ENCODE measurements at regions not wholly inside any gene's neighbourhood (a gene's known extent, or its start where the extent isn't known, plus 50 kb on each side); places are given as distances from the start of the nearest gene placed in this dataset.
A peak's percentile ranks its signal among the peaks of the same experiment; 100 is the strongest.

- DNase-seq (ENCODE audit: low read depth) = no peak
These were observed 424.8 kb upstream of the OR4E1 start for GRCh38 chr14:22098435-22098834.

GRCh38 chr14:22097586-22098292, 424.1 kb upstream of the OR4E1 start:
- no peak for DNase-seq (ENCODE audit: low read depth)

- DNase-seq (ENCODE audit: low read depth) = no peak
These were observed 423.5 kb upstream of the OR4E1 start for GRCh38 chr14:22097072-22097471.

- DNase-seq (ENCODE audit: low read depth) = no peak
These were observed 422.9 kb upstream of the OR4E1 start for GRCh38 chr14:22096514-22096895.

- DNase-seq (ENCODE audit: low read depth) = no peak
These were observed 422.4 kb upstream of the OR4E1 start for GRCh38 chr14:22095860-22096513.

GRCh38 chr14:22089940-22090339, 416.3 kb upstream of the OR4E1 start:
- DNase-seq (ENCODE audit: low read depth) = no peak

- DNase-seq (ENCODE audit: low read depth) = no peak
These were observed 415.2 kb upstream of the OR4E1 start for GRCh38 chr14:22088614-22089342.

- DNase-seq (ENCODE audit: low read depth) = no peak
These were observed 412.5 kb upstream of the OR4E1 start for GRCh38 chr14:22086131-22086530.

GRCh38 chr14:22084393-22085281, 411.0 kb upstream of the OR4E1 start:
- peak; percentile 34 for DNase-seq (ENCODE audit: low read depth)

- no peak for DNase-seq (ENCODE audit: low read depth)
These were observed 407.7 kb upstream of the OR4E1 start for GRCh38 chr14:22081337-22081736.

GRCh38 chr14:22079766-22080165, 406.1 kb upstream of the OR4E1 start:
- no peak for DNase-seq (ENCODE audit: low read depth)

GRCh38 chr14:22073801-22074200, 400.2 kb upstream of the OR4E1 start:
- no peak for DNase-seq (ENCODE audit: low read depth)

- DNase-seq (ENCODE audit: low read depth) = no peak
These were observed 397.4 kb upstream of the OR4E1 start for GRCh38 chr14:22071006-22071405.

- peak; percentile 0 for DNase-seq (ENCODE audit: low read depth)
These were observed 396.7 kb upstream of the OR4E1 start for GRCh38 chr14:22070119-22070982.

GRCh38 chr14:22065347-22065746, 391.7 kb upstream of the OR4E1 start:
- DNase-seq (ENCODE audit: low read depth) = no peak

GRCh38 chr14:22059201-22059600, 385.6 kb upstream of the OR4E1 start:
- no peak for DNase-seq (ENCODE audit: low read depth)

GRCh38 chr14:22052795-22053194, 379.2 kb upstream of the OR4E1 start:
- DNase-seq (ENCODE audit: low read depth) = no peak

GRCh38 chr14:22047115-22047514, 373.5 kb upstream of the OR4E1 start:
- no peak for DNase-seq (ENCODE audit: low read depth)

- DNase-seq (ENCODE audit: low read depth) = no peak
These were observed 372.4 kb upstream of the OR4E1 start for GRCh38 chr14:22046063-22046462.

GRCh38 chr14:22044193-22044592, 370.6 kb upstream of the OR4E1 start:
- DNase-seq (ENCODE audit: low read depth) = no peak

GRCh38 chr14:22040781-22041125, 367.1 kb upstream of the OR4E1 start:
- no peak for DNase-seq (ENCODE audit: low read depth)

Data from EH (cell line).